Type B pancreatic cell (in vitro differentiated cells): ENCODE measurements at regions not wholly inside any gene's neighbourhood (a gene's known extent, or its start where the extent isn't known, plus 50 kb on each side); places are given as distances from the start of the nearest gene placed in this dataset.

Experiments
- DNase-seq: peaks from one replicate; pipeline ENCODE4 v3.0.0; 2021; ENCODE audit warnings: mixed read lengths; ENCODE audit not compliant: unreplicated experiment; ENCODE audit errors: extremely low spot score
- H3K27ac Mint-ChIP-seq: 2 replicates; pipeline ENCODE4 v1.8.0; 2021; ENCODE audit warnings: mild to moderate bottlenecking, mixed read lengths
- H3K27me3 Mint-ChIP-seq: 2 replicates; pipeline ENCODE4 v1.8.0; 2021; ENCODE audit warnings: mixed read lengths
- H3K36me3 Mint-ChIP-seq: 2 replicates; pipeline ENCODE4 v1.8.0; 2021; ENCODE audit warnings: mixed read lengths
- H3K4me1 Mint-ChIP-seq: one replicate; pipeline ENCODE4 v1.8.0; 2021; ENCODE audit warnings: mixed read lengths; ENCODE audit not compliant: unreplicated experiment
- H3K4me3 Mint-ChIP-seq: 2 replicates; pipeline ENCODE4 v1.8.0; 2021; ENCODE audit warnings: mild to moderate bottlenecking, mixed read lengths
- H3K9me3 Mint-ChIP-seq: 2 replicates; pipeline ENCODE4 v1.8.0; 2021; ENCODE audit warnings: mixed read lengths
- TF ChIP-seq, protein P1 (sequence below): fragments of 200-600 bp; sonication (generic); conservative IDR thresholded peaks from 2 replicates; pipeline ENCODE4 v1.5.0; 2021; ENCODE audit warnings: antibody characterized with exemption, mild to moderate bottlenecking

DNA sequence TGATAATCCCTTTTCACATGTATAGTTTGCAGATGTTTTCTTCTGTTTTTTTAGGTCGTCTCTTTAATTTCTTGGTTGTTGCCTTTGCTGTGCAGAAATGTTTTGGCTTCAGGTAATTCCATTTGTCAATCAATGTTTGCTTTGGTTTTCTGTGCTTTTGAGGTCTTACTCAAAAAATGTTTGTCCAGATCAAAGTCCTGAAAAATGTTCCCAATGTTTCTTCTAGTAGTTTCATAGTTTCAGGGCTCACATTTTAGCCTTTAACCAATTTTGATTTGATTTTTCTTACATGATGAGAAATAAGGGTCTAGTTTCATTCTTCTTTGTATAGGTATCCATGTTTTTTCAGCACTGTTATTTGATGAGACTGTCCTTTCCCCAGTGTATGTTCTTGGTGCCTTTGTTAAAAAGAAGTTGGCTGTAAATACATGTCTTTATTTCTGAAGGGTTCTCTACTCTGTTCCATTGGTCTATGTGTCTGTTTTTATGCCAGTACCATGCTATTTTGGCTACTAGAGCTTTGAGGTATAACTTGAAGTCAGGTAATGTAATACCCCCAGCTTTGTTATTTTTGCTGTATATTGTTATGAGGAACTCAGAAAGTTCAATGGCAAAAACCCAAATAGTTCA is 578.7 kb upstream of the SEL1L start:
- no peak overlapping the region for H3K4me3 Mint-ChIP-seq

DNA sequence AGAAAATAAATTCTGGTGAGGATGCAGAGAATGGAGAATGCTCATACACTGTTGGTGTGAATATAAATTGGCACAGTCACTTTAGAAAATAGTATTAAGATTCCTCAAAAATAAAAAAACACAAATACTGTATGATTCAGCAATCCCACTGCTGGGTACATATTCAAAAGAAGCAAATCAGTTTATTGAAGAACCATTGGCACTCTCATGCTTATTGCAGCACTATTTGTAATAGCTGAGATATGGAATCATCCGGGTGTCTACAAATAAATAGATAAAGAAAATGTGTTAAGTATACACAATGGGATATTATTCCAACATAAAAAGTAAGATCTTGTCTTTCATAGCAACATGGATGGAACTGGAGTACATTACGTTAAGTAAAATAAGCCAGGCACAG is 579.4 kb upstream of the SEL1L start:
- H3K27ac Mint-ChIP-seq = no peak overlapping the region
- no peak for DNase-seq

More for the DNA sequence above, 578.7 kb upstream of the SEL1L start:
- Mint-ChIP-seq H3K27ac (no peak overlapping the region), H3K4me1 (no peaks in the 10 kb centered on the region), H3K27me3 (no peaks in the 10 kb centered on the region), H3K9me3 (peaks cover 3% of the 10 kb centered on the region), H3K36me3 (no peaks in the 10 kb centered on the region)
- no peak for DNase-seq
- TF ChIP-seq, protein P1, sequence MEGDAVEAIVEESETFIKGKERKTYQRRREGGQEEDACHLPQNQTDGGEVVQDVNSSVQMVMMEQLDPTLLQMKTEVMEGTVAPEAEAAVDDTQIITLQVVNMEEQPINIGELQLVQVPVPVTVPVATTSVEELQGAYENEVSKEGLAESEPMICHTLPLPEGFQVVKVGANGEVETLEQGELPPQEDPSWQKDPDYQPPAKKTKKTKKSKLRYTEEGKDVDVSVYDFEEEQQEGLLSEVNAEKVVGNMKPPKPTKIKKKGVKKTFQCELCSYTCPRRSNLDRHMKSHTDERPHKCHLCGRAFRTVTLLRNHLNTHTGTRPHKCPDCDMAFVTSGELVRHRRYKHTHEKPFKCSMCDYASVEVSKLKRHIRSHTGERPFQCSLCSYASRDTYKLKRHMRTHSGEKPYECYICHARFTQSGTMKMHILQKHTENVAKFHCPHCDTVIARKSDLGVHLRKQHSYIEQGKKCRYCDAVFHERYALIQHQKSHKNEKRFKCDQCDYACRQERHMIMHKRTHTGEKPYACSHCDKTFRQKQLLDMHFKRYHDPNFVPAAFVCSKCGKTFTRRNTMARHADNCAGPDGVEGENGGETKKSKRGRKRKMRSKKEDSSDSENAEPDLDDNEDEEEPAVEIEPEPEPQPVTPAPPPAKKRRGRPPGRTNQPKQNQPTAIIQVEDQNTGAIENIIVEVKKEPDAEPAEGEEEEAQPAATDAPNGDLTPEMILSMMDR = no peak

DNA sequence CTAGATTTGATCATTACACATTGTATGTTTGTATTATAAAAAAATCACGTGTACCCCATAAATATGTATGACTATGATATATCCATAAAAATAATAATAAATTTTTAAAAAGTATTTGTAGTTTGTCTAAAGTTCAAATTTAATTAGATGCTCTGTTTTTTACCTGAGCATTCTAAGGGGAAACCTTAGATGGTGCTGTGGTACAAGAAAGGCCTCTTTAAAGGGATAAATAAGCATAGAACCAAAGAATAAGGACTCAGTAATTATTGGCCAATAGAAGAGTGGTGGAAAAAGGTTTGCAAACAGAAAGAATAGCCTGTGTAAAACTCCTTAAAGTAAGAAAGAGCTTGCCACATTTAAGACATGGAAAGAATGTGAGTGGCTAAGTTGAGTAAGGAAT is 580.1 kb upstream of the SEL1L start:
- Mint-ChIP-seq H3K27ac (no peak overlapping the region), H3K4me3 (no peak overlapping the region), H3K36me3 (no peaks in the 10 kb centered on the region), H3K4me1 (no peaks in the 10 kb centered on the region), H3K27me3 (no peaks in the 10 kb centered on the region), H3K9me3 (peaks cover 5% of the 10 kb centered on the region)
- DNase-seq = no peak
- TF ChIP-seq, protein P1 = no peak

More for the DNA sequence above, 579.4 kb upstream of the SEL1L start:
- no peaks in the 10 kb centered on the region for H3K36me3 Mint-ChIP-seq
- H3K9me3 Mint-ChIP-seq = peaks cover 5% of the 10 kb centered on the region
- H3K4me3 Mint-ChIP-seq = no peak overlapping the region
- TF ChIP-seq, protein P1 = no peak
- no peaks in the 10 kb centered on the region for H3K4me1 Mint-ChIP-seq
- H3K27me3 Mint-ChIP-seq = no peaks in the 10 kb centered on the region

DNA sequence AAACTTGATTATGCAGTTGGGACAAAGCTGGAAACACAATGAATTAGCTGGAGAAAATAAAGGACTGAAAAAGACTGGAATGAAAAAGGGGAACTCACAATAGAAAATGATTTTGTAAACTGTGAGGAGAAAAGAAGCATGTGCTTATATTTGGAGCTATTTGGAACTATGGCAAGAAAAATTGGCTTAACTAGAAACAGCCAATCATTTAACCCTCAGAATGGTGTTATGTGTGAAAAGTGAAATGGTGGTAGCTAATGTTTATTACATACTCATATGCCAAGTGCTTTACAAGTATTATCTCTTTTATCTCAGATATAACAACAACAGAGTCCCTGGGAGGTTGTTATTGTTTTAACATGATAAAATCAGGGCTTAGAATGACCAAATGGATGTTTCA is 583.1 kb upstream of the SEL1L start:
- H3K27ac Mint-ChIP-seq = no peak overlapping the region
- H3K27me3 Mint-ChIP-seq = no peaks in the 10 kb centered on the region
- TF ChIP-seq, protein P1 = no peak
- no peaks in the 10 kb centered on the region for H3K36me3 Mint-ChIP-seq
- H3K9me3 Mint-ChIP-seq = peaks cover 5% of the 10 kb centered on the region
- H3K4me1 Mint-ChIP-seq = no peaks in the 10 kb centered on the region
- DNase-seq = no peak
- H3K4me3 Mint-ChIP-seq = no peak overlapping the region

DNA sequence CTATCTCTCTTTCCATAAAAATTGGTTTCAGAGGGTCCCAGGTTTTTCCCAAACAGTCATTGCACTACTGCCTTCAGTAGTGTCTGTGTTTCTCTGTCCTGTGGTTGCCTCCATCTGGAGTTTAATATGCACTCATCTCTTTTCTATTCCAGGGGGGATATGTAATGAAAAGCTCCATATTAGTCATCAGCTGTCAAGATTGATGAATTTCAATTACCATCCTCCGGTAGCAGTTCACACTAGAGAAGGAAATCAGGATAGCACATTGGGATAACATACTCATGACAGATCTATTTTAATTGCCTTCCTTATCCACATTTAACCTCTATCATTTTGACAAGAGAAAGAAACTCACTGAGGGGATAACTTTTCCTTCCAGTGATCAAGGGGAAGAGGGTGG is 589.0 kb upstream of the SEL1L start:
- no peaks in the 10 kb centered on the region for H3K27me3 Mint-ChIP-seq
- no peak overlapping the region for H3K4me3 Mint-ChIP-seq
- no peaks in the 10 kb centered on the region for H3K9me3 Mint-ChIP-seq
- H3K4me1 Mint-ChIP-seq = no peaks in the 10 kb centered on the region
- DNase-seq = no peak
- H3K36me3 Mint-ChIP-seq = no peaks in the 10 kb centered on the region
- TF ChIP-seq, protein P1 = no peak
- H3K27ac Mint-ChIP-seq = no peak overlapping the region

DNA sequence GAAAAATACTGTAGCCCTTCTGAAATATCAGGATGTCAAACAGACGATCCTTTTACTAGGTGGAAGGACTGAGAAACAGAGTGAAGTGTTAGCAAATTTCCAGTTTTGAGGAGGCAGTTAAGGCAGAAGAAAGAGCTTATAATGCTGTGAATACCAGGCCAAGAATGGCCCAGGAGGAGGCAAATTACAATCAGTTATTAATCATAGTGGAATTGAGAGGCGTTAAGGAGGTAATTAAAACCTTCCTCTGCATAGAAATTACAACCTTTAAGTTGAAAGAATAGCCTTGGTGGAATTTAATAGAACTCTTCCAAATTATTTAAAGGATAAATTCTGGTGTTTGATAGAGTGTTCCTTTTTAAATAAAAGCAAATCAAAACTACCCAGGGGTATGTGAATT is 590.9 kb upstream of the SEL1L start:
- no peak overlapping the region for H3K27ac Mint-ChIP-seq
- no peak overlapping the region for H3K4me3 Mint-ChIP-seq
- H3K9me3 Mint-ChIP-seq = no peaks in the 10 kb centered on the region
- no peaks in the 10 kb centered on the region for H3K4me1 Mint-ChIP-seq
- H3K36me3 Mint-ChIP-seq = no peaks in the 10 kb centered on the region
- no peaks in the 10 kb centered on the region for H3K27me3 Mint-ChIP-seq
- no peak for DNase-seq
- TF ChIP-seq, protein P1 = no peak
